A673 (cell line): ENCODE measurements at regions not wholly inside any gene's neighbourhood (a gene's known extent, or its start where the extent isn't known, plus 50 kb on each side); places are given as distances from the start of the nearest gene placed in this dataset.

Experiments
- BruUV-seq: library from RNA; stranded (reverse); fragments of 400-500 nt; replicated peaks from 2 replicates; lab custom pipeline; 2021; lab: Mats Ljungman, UMichigan
- CTCF ChIA-PET: fragments of 300-600 bp; sonication (Branson Sonifier 250); formaldehyde crosslinking; loops from one replicate; lab custom pipeline; 2022; ENCODE audit warnings: antibody characterized with exemption; lab: Charles Lee
- POLR2A ChIA-PET: fragments of 300-600 bp; sonication (Branson Sonifier 250); formaldehyde crosslinking; loops from one replicate; lab custom pipeline; 2022; ENCODE audit warnings: antibody characterized with exemption; ENCODE audit not compliant: low non-redundant PET; lab: Charles Lee
- DNase-seq: peaks from one replicate; pipeline ENCODE4 v3.0.0-alpha.2; 2015; ENCODE audit warnings: low spot score
- H3K27ac ChIP-seq: fragments of 200-600 bp; sonication (generic); 2 replicates; pipeline ENCODE4 v1.5.1; 2016; ENCODE audit warnings: mixed run types, low read depth, mild to moderate bottlenecking, mixed read lengths, antibody characterized with exemption, low read length; ENCODE audit not compliant: poor library complexity, severe bottlenecking
- H3K27me3 ChIP-seq: fragments of 200-600 bp; sonication (generic); replicated peaks from 2 replicates; pipeline ENCODE4 v1.6.1; 2017; ENCODE audit warnings: mixed run types, low read depth, mild to moderate bottlenecking, mixed read lengths, antibody characterized with exemption, low read length; ENCODE audit not compliant: insufficient read depth, poor library complexity
- H3K36me3 ChIP-seq: fragments of 200-600 bp; sonication (generic); 2 replicates; pipeline ENCODE4 v1.6.1; 2016; ENCODE audit warnings: mixed run types, mild to moderate bottlenecking, mixed read lengths, antibody characterized with exemption, low read length; ENCODE audit not compliant: insufficient read depth, poor library complexity, severe bottlenecking
- H3K4me1 ChIP-seq: fragments of 200-600 bp; sonication (generic); 2 replicates; pipeline ENCODE4 v1.6.1; 2017; ENCODE audit warnings: mixed run types, mild to moderate bottlenecking, mixed read lengths, antibody characterized with exemption, low read length; ENCODE audit not compliant: insufficient read depth, poor library complexity, severe bottlenecking
- H3K4me3 ChIP-seq: fragments of 200-600 bp; sonication (generic); 2 replicates; pipeline ENCODE4 v1.5.1; 2016; ENCODE audit warnings: low read depth, mixed run types, mild to moderate bottlenecking, mixed read lengths, low read length; ENCODE audit not compliant: poor library complexity, severe bottlenecking
- H3K9me3 ChIP-seq: fragments of 200-600 bp; sonication (generic); 2 replicates; pipeline ENCODE4 v1.6.1; 2016; ENCODE audit warnings: mixed run types, low read depth, mild to moderate bottlenecking, mixed read lengths, antibody characterized with exemption, low read length; ENCODE audit not compliant: poor library complexity, severe bottlenecking
- EZH2 ChIP-seq: fragments of 200-600 bp; sonication (generic); IDR thresholded peaks from 2 replicates; pipeline ENCODE4 v1.6.1; 2017; ENCODE audit warnings: borderline replicate concordance, low read depth, mild to moderate bottlenecking, mixed read lengths, antibody characterized with exemption, low read length; ENCODE audit not compliant: poor library complexity, severe bottlenecking
- intact Hi-C: fragments of 100-400 bp; cut with micrococcal nuclease; formaldehyde crosslinking; loops from one replicate; pipeline ENCODE4 v1.10.0; 2022; ENCODE audit not compliant: unreplicated experiment
- TF ChIP-seq, protein P1 (sequence below): fragments of 300-800, 200-600 bp; sonication (generic); conservative IDR thresholded peaks from 2 replicates; pipeline ENCODE4 v1.5.1; 2017; ENCODE audit warnings: low read depth, mild to moderate bottlenecking, antibody characterized with exemption, low read length, moderate library complexity, mixed read lengths

DNA sequence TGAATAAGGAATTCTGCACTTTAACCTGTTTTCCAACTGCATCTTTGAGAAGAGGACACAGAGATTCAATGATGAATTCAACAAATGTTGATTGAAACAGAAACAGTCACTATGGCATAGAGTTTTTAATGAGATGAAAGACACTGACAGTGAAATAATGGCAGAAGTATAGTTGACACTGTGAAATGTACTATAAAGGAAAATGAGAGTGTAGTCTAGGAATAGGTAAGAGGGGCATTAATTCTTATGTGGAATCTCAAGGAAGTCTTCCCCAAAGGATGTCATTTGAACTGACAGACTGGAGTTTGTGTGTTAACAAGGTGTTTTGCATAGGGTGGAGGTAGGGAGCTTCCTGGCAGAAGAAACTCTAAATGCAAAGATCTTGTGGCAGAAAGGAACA is 566.2 kb downstream of the TDRD15 start:
- POLR2A ChIA-PET = no interaction called here
- no peak for TF ChIP-seq EZH2
- TF ChIP-seq, protein P1, sequence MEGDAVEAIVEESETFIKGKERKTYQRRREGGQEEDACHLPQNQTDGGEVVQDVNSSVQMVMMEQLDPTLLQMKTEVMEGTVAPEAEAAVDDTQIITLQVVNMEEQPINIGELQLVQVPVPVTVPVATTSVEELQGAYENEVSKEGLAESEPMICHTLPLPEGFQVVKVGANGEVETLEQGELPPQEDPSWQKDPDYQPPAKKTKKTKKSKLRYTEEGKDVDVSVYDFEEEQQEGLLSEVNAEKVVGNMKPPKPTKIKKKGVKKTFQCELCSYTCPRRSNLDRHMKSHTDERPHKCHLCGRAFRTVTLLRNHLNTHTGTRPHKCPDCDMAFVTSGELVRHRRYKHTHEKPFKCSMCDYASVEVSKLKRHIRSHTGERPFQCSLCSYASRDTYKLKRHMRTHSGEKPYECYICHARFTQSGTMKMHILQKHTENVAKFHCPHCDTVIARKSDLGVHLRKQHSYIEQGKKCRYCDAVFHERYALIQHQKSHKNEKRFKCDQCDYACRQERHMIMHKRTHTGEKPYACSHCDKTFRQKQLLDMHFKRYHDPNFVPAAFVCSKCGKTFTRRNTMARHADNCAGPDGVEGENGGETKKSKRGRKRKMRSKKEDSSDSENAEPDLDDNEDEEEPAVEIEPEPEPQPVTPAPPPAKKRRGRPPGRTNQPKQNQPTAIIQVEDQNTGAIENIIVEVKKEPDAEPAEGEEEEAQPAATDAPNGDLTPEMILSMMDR = no peak
- no peaks in the 10 kb centered on the region for H3K27me3 ChIP-seq
- no peak for DNase-seq
- CTCF ChIA-PET = no interaction called here
- no peaks in the 10 kb centered on the region for H3K9me3 ChIP-seq
- H3K4me3 ChIP-seq = no peak overlapping the region
- H3K36me3 ChIP-seq = no peaks in the 10 kb centered on the region
- BruUV-seq = no TSS peak
- no peak overlapping the region for H3K27ac ChIP-seq
- intact Hi-C loops = no loop called here
- no peaks in the 10 kb centered on the region for H3K4me1 ChIP-seq

DNA sequence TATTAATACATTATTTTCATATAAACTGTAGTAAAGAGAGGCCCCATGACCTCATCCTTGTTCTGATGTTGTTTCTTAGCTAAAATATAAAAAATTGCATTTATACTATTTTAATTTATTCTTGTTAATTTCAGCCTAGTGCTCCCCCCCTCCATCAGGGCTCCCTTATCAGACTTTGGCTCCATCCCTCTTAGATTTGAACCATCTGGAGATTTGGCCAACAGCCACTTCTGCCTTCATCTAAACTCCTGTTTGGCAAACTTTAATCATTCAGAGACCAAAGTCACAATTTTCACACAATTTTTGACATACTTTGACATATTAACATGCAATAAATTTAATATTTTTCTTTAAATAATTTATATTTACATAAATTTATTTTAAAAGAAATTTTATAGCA is 569.3 kb downstream of the TDRD15 start:
- H3K4me3 ChIP-seq = no peak overlapping the region
- H3K4me1 ChIP-seq = no peaks in the 10 kb centered on the region
- DNase-seq = no peak
- no peaks in the 10 kb centered on the region for H3K36me3 ChIP-seq
- ChIA-PET CTCF (no interaction called here), POLR2A (no interaction called here)
- no peaks in the 10 kb centered on the region for H3K9me3 ChIP-seq
- intact Hi-C loops = no loop called here
- no peak for TF ChIP-seq EZH2
- TF ChIP-seq, protein P1 = no peak
- no peaks in the 10 kb centered on the region for H3K27me3 ChIP-seq
- no TSS peak for BruUV-seq
- no peak overlapping the region for H3K27ac ChIP-seq

DNA sequence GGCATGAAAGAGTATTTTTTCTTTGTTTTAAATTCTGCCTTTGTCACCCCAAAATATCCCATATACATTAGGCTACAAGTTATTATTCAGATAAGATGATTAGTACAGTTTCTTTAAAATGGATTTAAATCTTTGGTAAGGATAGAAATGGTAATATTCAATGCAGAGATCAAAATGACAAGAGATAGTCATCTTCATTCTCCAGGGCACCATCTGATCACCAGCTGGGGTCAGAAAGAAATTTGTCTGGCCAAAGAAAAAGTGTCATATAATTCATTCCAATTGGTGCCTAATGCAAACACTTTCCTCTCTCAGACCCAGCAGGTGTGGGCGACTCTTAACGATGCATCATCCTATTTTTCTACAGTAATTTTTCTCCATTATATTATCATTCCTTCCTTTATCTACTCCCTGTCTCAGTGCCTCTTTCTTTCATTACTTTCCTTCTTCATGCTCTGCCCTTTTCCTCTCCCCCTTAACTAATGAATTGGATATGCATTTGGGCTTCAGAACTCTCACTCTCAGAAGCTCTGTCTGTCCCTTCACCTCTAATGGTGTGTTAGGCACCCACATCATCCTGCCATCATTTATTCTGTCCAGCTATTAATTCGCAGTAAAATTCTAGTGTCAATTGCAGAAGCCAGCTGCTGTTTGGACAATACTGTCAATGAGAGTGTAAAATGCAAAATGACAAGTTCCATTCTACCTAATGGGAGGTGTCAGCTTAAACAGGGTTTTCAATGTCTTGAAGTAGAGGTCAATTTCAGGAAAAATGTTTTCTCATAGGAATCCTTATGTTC is 570.5 kb downstream of the TDRD15 start:
- Histone ChIP-seq H3K27me3 (no peaks in the 10 kb centered on the region), H3K36me3 (no peaks in the 10 kb centered on the region), H3K4me1 (no peaks in the 10 kb centered on the region), H3K9me3 (no peaks in the 10 kb centered on the region), H3K27ac (no peak overlapping the region), H3K4me3 (no peak overlapping the region)
- BruUV-seq = no TSS peak
- intact Hi-C loops = no loop called here
- ChIA-PET CTCF (no interaction called here), POLR2A (no interaction called here)
- TF ChIP-seq, protein P1 = no peak
- TF ChIP-seq EZH2 = no peak
- DNase-seq = no peak
